ENCODE measurements at regions not wholly inside any gene's neighbourhood (a gene's known extent, or its start where the extent isn't known, plus 50 kb on each side); places are given as distances from the start of the nearest gene placed in this dataset.

DNA sequence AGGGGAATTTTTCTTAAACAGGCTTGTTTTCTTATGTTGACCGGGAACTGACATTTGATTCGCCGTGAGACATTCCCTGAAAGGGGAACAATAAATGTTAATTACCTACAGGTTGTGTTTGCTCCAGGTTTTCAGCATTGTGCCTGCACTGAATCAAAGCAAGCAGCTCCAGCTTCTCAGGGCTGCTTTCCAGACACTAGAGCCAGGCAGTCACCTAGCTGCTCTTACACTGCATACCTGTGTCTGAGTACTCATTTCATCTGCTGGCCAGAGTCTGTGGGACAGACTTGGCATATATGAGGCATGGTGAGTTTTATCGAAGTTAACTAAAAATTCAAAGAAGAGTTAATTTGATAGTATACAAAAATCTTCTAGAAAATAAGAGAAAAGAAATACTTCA is 951.8 kb upstream of the MAP3K7 start:
- Histone ChIP-seq H3K27ac (no peak overlapping the region), H3K4me3 (no peak overlapping the region)
- TF ChIP-seq, protein P1, sequence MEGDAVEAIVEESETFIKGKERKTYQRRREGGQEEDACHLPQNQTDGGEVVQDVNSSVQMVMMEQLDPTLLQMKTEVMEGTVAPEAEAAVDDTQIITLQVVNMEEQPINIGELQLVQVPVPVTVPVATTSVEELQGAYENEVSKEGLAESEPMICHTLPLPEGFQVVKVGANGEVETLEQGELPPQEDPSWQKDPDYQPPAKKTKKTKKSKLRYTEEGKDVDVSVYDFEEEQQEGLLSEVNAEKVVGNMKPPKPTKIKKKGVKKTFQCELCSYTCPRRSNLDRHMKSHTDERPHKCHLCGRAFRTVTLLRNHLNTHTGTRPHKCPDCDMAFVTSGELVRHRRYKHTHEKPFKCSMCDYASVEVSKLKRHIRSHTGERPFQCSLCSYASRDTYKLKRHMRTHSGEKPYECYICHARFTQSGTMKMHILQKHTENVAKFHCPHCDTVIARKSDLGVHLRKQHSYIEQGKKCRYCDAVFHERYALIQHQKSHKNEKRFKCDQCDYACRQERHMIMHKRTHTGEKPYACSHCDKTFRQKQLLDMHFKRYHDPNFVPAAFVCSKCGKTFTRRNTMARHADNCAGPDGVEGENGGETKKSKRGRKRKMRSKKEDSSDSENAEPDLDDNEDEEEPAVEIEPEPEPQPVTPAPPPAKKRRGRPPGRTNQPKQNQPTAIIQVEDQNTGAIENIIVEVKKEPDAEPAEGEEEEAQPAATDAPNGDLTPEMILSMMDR (IDR thresholded peaks at IDR 0.05), result no peak
- no peak for DNase-seq (ENCODE audit: low spot score)

DNA sequence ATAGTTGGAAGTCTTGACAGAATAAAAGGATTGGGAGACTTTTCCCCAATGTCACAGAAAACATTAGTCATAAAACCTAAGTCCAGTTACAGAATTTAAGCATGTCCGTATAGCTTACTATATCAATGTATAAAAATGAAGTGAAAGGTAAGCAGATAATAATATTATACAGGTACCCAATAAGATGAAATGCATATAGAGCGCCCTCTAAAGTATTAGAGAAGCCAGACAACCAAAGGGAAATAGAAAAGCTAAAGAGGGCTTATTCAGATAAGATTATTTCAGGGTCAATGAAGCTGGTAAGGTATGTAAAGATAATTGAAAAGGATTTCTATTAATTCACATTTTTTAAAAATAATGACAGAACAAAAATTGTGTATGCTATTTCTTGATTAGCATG is 947.7 kb upstream of the MAP3K7 start:
- TF ChIP-seq, protein P1 (IDR thresholded peaks at IDR 0.05), result no peak
- no peak overlapping the region for H3K27ac ChIP-seq

DNA sequence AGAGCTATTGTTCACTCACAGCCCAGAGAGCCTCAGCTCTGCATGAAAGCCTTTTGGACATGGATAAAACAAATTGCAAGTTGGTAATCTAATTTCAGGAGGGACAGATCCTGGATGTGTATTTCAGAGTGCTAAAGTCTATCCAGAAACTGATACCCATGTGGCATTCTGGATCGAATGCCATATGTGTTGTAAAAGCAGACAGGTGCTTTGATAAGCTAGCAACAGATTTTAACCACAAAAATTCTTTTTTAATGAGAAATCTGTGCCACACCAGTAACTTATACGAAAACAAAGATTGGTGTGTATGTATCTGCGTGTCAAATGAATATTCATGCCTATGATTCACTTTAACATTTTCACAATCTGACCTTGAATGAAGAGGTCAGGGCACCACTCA is 936.6 kb upstream of the MAP3K7 start:
- DNase-seq (ENCODE audit: low spot score), result no peak
- Histone ChIP-seq H3K4me3 (no peak overlapping the region), H3K27ac (no peak overlapping the region)
- TF ChIP-seq, protein P1 (IDR thresholded peaks at IDR 0.05), result no peak

More for the DNA sequence above, 947.7 kb upstream of the MAP3K7 start:
- H3K4me3 ChIP-seq, result no peak overlapping the region
- DNase-seq (ENCODE audit: low spot score), result no peak

DNA sequence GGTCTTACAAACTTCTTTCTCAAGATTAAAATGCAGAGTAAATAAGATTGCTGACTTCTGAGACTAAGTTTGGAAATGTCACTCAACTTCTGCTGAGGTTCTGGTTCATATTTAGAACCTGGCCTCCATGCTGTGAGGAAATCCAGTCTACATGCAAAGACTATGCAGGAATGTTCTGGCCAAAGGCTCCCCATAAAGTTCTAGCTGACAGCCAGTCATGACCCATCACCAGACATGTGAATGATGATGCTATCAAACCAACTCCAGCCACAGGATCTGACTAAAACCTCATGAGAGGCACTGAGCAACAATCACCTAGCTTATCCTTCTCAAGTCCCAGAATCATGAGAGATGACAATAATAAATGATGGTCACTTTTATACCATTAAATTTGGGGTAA is 935.1 kb upstream of the MAP3K7 start:
- DNase-seq (ENCODE audit: low spot score), result no peak
- TF ChIP-seq, protein P1 (IDR thresholded peaks at IDR 0.05), result no peak
- Histone ChIP-seq H3K4me3 (no peak overlapping the region), H3K27ac (no peak overlapping the region)

DNA sequence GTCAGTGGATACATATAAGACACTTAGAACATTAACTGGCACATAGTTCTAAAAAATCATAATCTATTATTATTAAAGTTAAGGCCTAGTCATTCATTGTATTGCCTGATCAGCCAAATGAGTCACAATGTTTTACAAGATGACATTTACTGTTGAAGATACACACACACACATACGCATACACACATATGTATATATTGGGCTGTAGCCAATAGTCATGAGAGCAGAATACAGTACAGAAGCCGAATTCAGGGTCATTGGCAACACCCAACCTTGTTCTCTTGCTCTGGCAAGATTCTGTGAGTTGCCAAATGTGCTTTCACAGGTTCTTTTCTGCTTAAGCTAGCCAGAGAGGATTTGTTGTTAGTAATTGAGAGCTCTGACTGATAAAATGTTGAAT is 922.8 kb upstream of the MAP3K7 start:
- Histone ChIP-seq H3K27ac (no peak overlapping the region), H3K4me3 (no peak overlapping the region)
- no peak for DNase-seq (ENCODE audit: low spot score)
- TF ChIP-seq, protein P1 (IDR thresholded peaks at IDR 0.05), result no peak

DNA sequence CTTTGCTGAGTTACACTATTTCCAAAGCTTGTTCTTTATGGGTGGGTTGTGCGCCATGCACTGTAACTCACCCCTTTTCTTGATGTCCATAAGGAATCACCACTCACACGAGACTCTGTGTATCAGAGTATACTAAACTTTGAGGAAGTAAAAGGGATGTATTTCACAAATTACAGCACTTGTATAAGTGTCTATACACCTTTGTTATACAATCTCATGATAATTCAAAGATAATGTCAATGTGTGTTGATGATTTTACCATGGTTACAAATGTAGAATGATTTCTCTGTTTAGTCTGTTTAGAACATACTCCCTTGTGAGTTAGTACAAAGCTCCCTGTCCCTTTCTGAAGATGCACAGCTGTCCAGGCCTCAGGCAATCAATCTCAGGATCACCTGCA is 922.2 kb upstream of the MAP3K7 start:
- no peak for DNase-seq (ENCODE audit: low spot score)
- no peak overlapping the region for H3K4me3 ChIP-seq
- no peak overlapping the region for H3K27ac ChIP-seq
- TF ChIP-seq, protein P1 (IDR thresholded peaks at IDR 0.05), result no peak

DNA sequence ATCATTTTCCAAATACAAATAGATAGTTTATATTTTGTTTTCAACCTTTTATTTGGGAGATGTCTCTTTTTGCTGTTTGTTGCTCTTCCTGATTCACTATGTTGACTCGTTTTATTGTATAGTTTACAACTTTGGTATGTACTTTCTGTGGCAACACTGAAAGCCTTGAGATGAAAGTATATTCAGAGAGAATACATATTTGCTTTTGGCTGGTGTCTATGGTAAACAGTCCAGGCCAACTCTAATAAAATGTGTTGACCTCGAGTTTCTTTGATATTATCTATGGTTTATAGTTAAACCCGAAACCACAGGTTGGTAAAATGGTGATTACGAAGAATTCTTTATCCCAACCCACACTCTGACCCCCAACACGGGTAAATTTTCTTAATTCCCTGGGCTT is 919.6 kb upstream of the MAP3K7 start:
- TF ChIP-seq, protein P1 (IDR thresholded peaks at IDR 0.05), result no peak
- no peak overlapping the region for H3K27ac ChIP-seq
- H3K4me3 ChIP-seq, result no peak overlapping the region
- DNase-seq (ENCODE audit: low spot score), result no peak
